PC-3 (cell line): ENCODE measurements at regions not wholly inside any gene's neighbourhood (a gene's known extent, or its start where the extent isn't known, plus 50 kb on each side); places are given as distances from the start of the nearest gene placed in this dataset.
A peak's percentile ranks its signal among the peaks of the same experiment; 100 is the strongest.

Source experiments
- ATAC-seq: fragments of 200-7000 bp; cut with Tn5 transposase; 2 replicates; pipeline ENCODE4 v1.9.1; 2020; ENCODE audit warnings: mild to moderate bottlenecking, moderate library complexity
- BruUV-seq: library from RNA; stranded (reverse); fragments of 400-500 nt; replicated peaks from 2 replicates; lab custom pipeline; 2021; lab: Mats Ljungman, UMichigan
- CTCF ChIA-PET: fragments of 300-600 bp; sonication (Branson Sonifier 250); formaldehyde crosslinking; loops from one replicate; lab custom pipeline; 2022; ENCODE audit warnings: antibody characterized with exemption; lab: Charles Lee
- POLR2A ChIA-PET: fragments of 300-600 bp; sonication (Branson Sonifier 250); formaldehyde crosslinking; loops from one replicate; lab custom pipeline; 2022; ENCODE audit warnings: antibody characterized with exemption; ENCODE audit not compliant: unreplicated experiment; lab: Charles Lee
- DNase-seq: peaks from one replicate; pipeline ENCODE4 v3.0.0-alpha.2; 2015
- H2AFZ ChIP-seq: fragments of 300-600 bp; sonication (generic); 2 replicates; pipeline ENCODE4 v1.6.0; 2016; ENCODE audit warnings: antibody characterized with exemption, low read length
- H3F3A ChIP-seq: fragments of 300-600 bp; sonication (generic); one replicate; pipeline ENCODE4 v1.6.0; 2017; ENCODE audit warnings: antibody characterized with exemption, low read length, control low read depth, mild to moderate bottlenecking; ENCODE audit not compliant: unreplicated experiment
- H3K27ac ChIP-seq: fragments of 300-600 bp; sonication (generic); 2 replicates; pipeline ENCODE4 v1.5.1; 2016; ENCODE audit warnings: mild to moderate bottlenecking, low read length
- H3K27me3 ChIP-seq: fragments of 300-600 bp; sonication (generic); 2 replicates; pipeline ENCODE4 v1.6.1; 2016; ENCODE audit warnings: low read length, mixed read lengths
- H3K36me3 ChIP-seq: fragments of 300-600 bp; sonication (generic); 2 replicates; pipeline ENCODE4 v1.6.1; 2016; ENCODE audit warnings: low read depth, mixed run types, low read length, mixed read lengths
- H3K4me1 ChIP-seq: fragments of 300-600 bp; sonication (generic); 2 replicates; pipeline ENCODE4 v1.5.1; 2016; ENCODE audit warnings: low read length; ENCODE audit not compliant: insufficient read depth
- H3K4me2 ChIP-seq: fragments of 300-600 bp; sonication (generic); 2 replicates; pipeline ENCODE4 v1.6.0; 2016; ENCODE audit warnings: low read length
- H3K4me3 ChIP-seq: fragments of 300-600 bp; sonication (generic); 2 replicates; pipeline ENCODE4 v1.5.1; 2016; ENCODE audit warnings: mild to moderate bottlenecking, low read length, mixed read lengths
- H3K79me2 ChIP-seq: fragments of 300-600 bp; sonication (generic); 2 replicates; pipeline ENCODE4 v1.6.1; 2017; ENCODE audit warnings: low read length, mixed read lengths
- H3K9ac ChIP-seq: fragments of 300-600 bp; sonication (generic); 2 replicates; pipeline ENCODE4 v1.6.0; 2016; ENCODE audit warnings: mild to moderate bottlenecking, low read length
- H3K9me2 ChIP-seq: fragments of 300-600 bp; sonication (generic); replicated peaks from 2 replicates; pipeline ENCODE4 v1.6.1; 2016; ENCODE audit warnings: mixed run types, low read length, mixed read lengths
- H3K9me3 ChIP-seq: fragments of 300-600 bp; sonication (generic); 2 replicates; pipeline ENCODE4 v1.6.1; 2016; ENCODE audit warnings: low read length, mixed read lengths
- H4K20me1 ChIP-seq: fragments of 300-600 bp; sonication (generic); 2 replicates; pipeline ENCODE4 v1.6.1; 2016; ENCODE audit warnings: low read length, mixed read lengths
- EZH2 ChIP-seq: fragments of 300-600 bp; sonication (generic); IDR thresholded peaks from one replicate; pipeline ENCODE4 v1.6.1; 2017; ENCODE audit warnings: antibody characterized with exemption, mild to moderate bottlenecking, low read length; ENCODE audit not compliant: unreplicated experiment
- EZH2phosphoT487 ChIP-seq: fragments of 300-600 bp; sonication (generic); IDR thresholded peaks from 2 replicates; pipeline ENCODE4 v1.6.1; 2018; ENCODE audit warnings: mild to moderate bottlenecking, antibody characterized with exemption, low read length, borderline replicate concordance
- intact Hi-C: fragments of 100-400 bp; cut with micrococcal nuclease; formaldehyde crosslinking; loops from 2 replicates; pipeline ENCODE4 v1.9.0; 2023
- TF ChIP-seq, protein P1 (sequence below): fragments of 300-600 bp; sonication (generic); conservative IDR thresholded peaks from 2 replicates; pipeline ENCODE4 v1.5.1; 2017; ENCODE audit warnings: antibody characterized with exemption, low read depth, mild to moderate bottlenecking, low read length

- Histone ChIP-seq H3F3A (no peaks in the 10 kb centered on the region), H3K4me2 (no peak overlapping the region), H3K36me3 (no peaks in the 10 kb centered on the region), H3K9ac (no peak overlapping the region), H3K79me2 (no peaks in the 10 kb centered on the region), H3K9me2 (no peaks in the 10 kb centered on the region), H3K27me3 (no peaks in the 10 kb centered on the region), H3K27ac (no peak overlapping the region), H3K9me3 (no peaks in the 10 kb centered on the region), H4K20me1 (no peaks in the 10 kb centered on the region), H2AFZ (no peak overlapping the region), H3K4me1 (peaks cover 7% of the 10 kb centered on the region), H3K4me3 (no peak overlapping the region)
- TF ChIP-seq EZH2phosphoT487 (no peak), EZH2 (no peak)
- TF ChIP-seq, protein P1, sequence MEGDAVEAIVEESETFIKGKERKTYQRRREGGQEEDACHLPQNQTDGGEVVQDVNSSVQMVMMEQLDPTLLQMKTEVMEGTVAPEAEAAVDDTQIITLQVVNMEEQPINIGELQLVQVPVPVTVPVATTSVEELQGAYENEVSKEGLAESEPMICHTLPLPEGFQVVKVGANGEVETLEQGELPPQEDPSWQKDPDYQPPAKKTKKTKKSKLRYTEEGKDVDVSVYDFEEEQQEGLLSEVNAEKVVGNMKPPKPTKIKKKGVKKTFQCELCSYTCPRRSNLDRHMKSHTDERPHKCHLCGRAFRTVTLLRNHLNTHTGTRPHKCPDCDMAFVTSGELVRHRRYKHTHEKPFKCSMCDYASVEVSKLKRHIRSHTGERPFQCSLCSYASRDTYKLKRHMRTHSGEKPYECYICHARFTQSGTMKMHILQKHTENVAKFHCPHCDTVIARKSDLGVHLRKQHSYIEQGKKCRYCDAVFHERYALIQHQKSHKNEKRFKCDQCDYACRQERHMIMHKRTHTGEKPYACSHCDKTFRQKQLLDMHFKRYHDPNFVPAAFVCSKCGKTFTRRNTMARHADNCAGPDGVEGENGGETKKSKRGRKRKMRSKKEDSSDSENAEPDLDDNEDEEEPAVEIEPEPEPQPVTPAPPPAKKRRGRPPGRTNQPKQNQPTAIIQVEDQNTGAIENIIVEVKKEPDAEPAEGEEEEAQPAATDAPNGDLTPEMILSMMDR = no peak
- intact Hi-C loops = no loop called here
- POLR2A ChIA-PET = no interaction called here
- ATAC-seq = no peak
- CTCF ChIA-PET = no interaction called here
- no peak for DNase-seq
- BruUV-seq = no TSS peak
These were observed 88.3 kb downstream of the ETAA1 start for GRCh38 chr2:67485431-67485830.

DNA sequence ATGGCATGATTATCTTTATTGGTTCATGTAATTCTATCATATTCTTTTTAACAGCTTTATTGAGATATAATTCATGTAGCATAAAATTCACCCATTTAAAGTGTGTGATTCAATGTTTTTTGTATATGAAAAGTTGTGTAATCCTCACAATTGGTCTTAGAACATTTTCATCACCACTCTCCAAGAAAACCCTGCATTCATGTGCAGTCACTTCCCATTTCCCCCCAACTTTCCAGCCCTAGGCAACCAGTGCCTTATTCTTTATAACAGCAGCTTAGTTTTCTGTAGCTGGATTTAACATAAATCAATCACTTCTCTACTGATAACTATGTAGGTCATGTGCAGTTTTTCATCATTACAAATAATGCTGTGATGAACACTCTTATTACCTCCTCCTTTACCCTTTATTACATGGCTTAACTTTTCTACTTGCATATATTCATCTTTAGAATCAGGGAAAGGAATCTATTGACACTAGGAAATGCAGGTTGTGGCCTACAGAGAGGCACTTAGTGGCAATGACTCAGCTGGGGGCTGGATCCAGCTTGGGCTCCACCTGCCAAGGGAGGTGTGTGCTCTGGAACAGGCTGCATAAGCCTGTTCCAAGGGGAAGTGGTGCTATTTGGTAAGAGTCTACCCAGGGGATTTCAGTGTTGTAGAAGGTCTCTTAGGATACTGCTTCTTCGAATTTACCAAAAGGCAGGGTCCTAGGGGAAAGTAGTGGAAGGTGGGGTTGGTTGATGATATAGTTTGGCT, 89.1 kb downstream of the ETAA1 start:
- no peak overlapping the region for H3K27ac ChIP-seq
- BruUV-seq = no TSS peak
- ChIA-PET CTCF (no interaction called here), POLR2A (no interaction called here)
- ATAC-seq = peak; percentile 73
- DNase-seq = peak; percentile 75
- H3K27me3 ChIP-seq = no peaks in the 10 kb centered on the region
- H3K9me2 ChIP-seq = no peaks in the 10 kb centered on the region
- H3K4me3 ChIP-seq = no peak overlapping the region
- no peak overlapping the region; the same call in 1 of the 2 replicates for H2AFZ ChIP-seq
- TF ChIP-seq, protein P1 = no peak
- TF ChIP-seq EZH2 = no peak
- H3K79me2 ChIP-seq = no peaks in the 10 kb centered on the region
- intact Hi-C loops = no loop called here
- no peaks in the 10 kb centered on the region for H3K9me3 ChIP-seq
- H3F3A ChIP-seq = no peaks in the 10 kb centered on the region
- H3K4me2 ChIP-seq = 0 out of 2 replicates have a peak overlapping the region, but pooled peaks have one; percentile 18
- no peak overlapping the region for H3K9ac ChIP-seq
- H3K36me3 ChIP-seq = no peaks in the 10 kb centered on the region
- H4K20me1 ChIP-seq = no peaks in the 10 kb centered on the region
- peaks cover 7% of the 10 kb centered on the region for H3K4me1 ChIP-seq

GRCh38 chr2:67487993-67488392, 90.9 kb downstream of the ETAA1 start:
- intact Hi-C loops = no loop called here
- H3K9ac ChIP-seq = no peak overlapping the region
- CTCF ChIA-PET = no interaction called here

More at GRCh38 chr2:67487993-67488392, 90.9 kb downstream of the ETAA1 start:
- no peaks in the 10 kb centered on the region for H3K9me2 ChIP-seq
- H3K36me3 ChIP-seq = no peaks in the 10 kb centered on the region
- no peaks in the 10 kb centered on the region for H3F3A ChIP-seq
- H2AFZ ChIP-seq = no peak overlapping the region
- no peak overlapping the region for H3K4me3 ChIP-seq
- no peak overlapping the region for H3K4me2 ChIP-seq
- no TSS peak for BruUV-seq
- H3K79me2 ChIP-seq = no peaks in the 10 kb centered on the region
- TF ChIP-seq EZH2phosphoT487 (no peak), EZH2 (no peak)
- TF ChIP-seq, protein P1 = no peak
- no peaks in the 10 kb centered on the region for H3K27me3 ChIP-seq
- no peak overlapping the region for H3K27ac ChIP-seq
- H4K20me1 ChIP-seq = no peaks in the 10 kb centered on the region
- POLR2A ChIA-PET = no interaction called here
- no peaks in the 10 kb centered on the region for H3K9me3 ChIP-seq
- peaks cover 7% of the 10 kb centered on the region for H3K4me1 ChIP-seq
- DNase-seq (no peak), ATAC-seq (no peak)
